IPS DF 4.7 (cell line): ENCODE measurements at regions not wholly inside any gene's neighbourhood (a gene's known extent, or its start where the extent isn't known, plus 50 kb on each side); places are given as distances from the start of the nearest gene placed in this dataset.
"Not testable (repeated sequence)": the region's sequence is repeated elsewhere in the genome, so short reads cannot be mapped to it uniquely, and the experiment has no call there.

Source experiments
- DNase-seq: peaks from one replicate; pipeline ENCODE4 v3.0.0-alpha.2; 2013; ENCODE audit warnings: low spot score; ENCODE audit errors: extremely low read depth

DNA sequence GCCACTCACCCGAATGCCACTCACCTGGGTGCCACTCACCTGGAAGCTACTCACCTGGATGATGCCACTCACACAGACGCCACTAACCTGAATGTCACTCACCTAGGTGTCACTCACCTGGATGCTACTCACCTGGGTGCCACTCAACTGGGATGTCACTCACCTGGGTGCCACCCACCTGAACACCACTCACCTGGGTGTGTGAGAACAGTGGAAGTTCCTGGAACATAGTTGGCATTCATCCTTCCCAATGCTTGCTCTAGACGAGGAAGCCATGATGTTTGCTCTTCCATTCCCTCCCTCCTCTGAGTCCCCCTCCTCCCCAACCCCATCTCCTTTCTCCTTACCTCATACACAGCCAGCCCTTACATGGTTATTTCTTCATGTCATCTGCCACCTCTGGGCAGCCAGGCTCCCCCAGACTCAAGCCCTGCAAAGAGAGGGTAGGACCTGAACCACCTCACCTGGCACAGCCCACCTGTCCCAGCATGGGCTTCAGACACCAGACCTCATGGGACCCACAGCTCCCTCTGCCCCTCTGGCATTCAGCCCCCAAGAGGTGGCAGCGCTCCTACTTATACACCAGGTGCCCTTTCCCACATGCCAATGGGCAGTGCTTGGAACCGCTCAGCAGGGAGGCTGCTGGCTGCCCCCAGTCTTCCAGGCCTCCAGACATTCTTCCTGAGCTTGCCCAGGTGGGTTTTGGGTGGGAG is 171.8 kb upstream of the FOXF1 start:
- no peak for DNase-seq

DNA sequence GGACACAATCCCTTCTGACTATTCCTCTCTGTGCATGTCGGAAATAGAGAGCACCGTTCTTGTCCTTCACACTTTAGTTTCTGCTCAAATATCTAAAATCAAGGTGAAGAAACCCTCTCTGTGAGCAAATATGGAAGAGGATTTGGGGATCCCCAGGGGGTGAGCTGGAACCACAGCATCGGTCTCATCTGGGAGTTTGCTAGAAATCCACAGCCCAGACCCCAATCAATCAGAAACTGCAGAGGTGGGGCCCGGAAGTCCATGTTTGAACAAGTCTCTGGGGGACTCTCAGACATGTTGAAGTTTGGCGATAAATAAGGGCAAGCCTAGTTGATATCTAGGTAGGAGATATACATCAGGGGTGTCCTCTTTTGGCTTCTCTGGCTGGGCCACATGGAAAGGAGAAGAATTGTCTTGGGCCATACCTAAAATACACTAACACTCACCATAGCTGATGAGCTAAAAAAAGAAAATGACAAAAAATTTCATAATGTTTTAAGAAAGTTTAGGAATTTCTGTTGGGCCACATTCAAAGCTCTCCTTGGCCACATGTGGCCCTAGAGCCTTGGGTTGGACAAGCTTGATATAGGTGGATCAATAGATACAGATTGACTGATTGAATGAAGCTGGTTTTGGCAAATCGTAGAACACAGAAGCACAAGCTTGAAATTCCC is 168.0 kb upstream of the FOXF1 start:
- no peak for DNase-seq

DNA sequence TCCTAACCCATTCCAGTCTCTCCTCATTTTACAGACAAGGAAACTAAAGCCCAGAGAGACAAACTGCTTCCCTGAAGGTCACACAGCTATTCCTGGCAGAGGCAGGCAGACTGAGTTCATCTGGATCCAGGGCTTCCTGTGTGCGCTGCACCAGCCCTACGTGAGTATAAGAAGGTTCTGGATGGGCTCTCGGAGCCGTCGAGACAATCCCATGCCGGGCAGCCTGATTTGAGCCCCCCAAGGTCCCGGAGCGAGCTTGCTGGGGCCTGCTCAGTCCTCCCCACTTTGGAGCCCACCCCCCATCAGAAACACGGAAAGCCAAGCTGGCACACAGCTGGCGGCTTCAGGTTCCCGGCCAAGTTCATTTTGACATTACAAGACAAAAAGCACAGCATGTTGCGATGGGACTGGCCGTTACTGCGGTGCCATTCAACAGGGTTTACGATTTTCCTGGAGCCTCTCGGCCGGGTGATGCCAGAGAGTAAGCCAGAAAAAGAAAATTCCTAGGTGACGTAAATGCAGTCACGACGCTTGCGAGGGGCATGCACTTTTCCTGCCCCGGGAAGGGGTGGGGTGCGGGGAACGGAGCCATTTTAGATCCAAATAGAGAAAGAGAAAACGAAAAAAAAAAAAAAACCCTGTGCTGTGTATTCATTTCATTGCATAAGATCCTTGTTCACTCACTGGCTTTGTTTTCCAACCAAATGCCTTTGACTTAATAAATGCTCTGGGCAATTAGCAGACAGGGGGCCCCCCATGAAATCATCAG is 167.1 kb upstream of the FOXF1 start:
- DNase-seq = no peak

DNA sequence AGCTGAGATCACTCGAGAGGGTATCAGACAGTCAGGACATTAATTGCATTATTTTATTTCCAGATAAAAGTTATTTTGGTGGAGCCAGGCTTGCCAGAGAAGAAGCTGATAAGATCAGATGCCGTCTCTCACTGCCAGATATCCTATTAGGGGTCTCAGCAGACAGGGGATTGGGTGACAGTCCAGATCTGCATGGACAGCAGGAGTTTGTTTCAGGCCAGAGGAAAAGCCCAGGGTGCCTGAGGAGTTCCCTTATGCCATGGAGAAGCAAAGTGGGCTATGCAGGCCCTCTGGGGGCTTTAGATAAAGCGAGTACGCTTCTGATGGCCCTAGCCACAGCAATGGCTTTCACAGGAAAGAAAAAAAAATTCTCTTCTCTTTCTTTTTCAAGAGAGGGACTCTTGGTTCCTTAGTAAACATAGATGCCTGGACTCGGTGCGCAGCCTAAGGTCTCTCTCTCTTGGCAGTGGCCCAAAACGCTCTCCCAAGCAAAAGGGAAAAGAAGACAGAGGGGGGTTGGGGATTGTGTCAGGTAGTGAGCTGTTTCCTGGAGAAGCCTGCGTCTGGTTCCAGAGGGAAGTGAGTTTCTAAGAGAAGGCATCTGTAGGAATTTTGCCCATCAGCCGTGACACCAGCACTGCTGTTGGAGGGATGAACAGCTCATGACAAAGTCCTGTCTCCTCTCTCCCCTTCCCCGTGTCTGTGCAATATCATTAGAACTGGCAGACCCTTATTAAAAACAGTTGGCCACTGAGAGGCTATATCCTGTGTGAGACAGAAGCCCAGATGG is 166.3 kb upstream of the FOXF1 start:
- no peak for DNase-seq

DNA sequence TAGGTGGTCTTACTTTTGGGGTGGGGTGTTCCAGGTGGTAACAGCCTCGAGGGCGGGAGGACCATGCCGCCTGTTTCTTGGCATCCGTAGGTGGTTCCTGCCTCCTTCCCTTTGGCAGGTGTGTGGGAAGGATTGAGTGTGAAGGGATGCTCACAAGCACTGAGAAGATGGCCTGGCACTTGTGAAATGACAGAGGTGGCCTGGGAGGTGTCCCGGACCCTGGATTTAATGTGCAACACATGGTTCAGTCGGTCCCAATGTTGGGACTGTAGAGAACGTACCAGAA is 165.8 kb upstream of the FOXF1 start:
- no peak for DNase-seq

DNA sequence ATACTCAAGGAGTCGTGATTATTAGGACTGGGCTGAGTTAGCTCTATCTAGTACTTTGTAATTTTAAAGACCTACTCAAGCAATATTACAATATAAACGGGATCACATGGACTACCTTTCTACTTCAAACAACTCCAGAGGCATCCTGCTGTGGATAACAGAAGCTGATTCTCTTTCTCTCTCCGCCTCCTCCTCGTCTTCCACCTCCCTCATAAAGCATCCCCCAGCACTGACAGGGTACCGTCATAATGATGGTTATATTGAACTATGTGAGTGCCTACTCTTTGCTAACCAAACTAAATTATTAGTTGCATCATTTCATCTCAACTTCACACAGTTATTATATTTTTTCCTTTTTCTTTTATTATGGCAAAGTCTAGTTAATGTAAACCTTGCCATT is 165.4 kb upstream of the FOXF1 start:
- no peak for DNase-seq

DNA sequence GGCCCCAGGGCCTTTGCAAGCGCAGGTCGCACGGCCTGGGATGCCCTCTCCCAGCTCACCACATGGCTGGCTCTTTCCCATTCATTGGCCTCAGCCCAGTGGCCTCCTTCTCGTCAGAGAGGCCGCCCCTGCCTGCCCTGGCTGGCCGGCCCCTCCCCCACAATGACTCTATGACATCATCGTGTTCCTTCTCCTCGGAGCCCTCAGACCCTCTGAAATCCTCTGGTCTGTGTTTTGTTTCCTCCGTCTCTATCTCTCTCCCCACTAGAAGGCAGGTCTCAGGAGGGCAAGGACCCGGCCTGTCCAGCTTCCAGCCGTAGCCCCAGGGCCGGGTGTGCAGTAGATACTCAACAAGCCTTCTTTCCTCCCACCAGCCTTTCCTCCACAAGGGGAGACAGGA is 164.8 kb upstream of the FOXF1 start:
- no peak for DNase-seq

DNA sequence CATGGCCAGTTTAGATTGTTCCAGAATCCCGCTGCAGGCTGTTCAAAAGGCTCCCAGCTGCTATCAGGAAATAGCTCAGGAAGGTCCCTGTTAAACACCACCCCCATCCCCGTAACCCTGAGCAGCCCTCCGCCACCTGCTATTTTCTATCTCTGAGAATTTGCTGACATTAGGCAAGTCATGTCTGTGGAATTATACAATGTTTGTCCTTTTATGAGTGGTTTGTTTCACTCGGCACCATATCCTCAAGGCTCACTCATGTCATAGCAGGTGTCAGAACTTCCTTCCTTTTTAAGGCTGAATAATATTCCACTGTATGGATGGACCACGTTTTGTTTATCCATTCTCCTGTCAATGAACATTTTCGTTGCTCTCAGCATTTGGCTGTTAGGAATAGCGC is 164.3 kb upstream of the FOXF1 start:
- no peak for DNase-seq

DNA sequence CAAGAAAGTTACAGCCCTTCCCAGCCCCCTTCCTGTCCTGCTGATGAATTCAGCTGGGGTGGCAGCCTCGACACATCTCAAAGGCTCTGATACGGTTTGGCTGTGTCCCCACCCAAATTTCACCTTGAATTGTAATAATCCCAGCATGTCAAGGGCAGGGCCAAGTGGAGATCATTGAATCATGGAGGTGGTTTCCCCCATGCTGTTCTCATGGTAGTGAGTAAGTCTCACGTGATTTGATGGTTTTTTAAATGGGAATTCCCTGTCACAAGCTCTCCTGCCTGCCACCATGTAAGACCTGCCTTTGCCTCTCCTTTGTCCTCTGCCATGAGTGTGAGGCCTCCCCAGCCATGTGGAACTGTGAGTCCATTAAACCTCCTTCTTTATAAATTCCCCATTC is 163.2 kb upstream of the FOXF1 start:
- no peak for DNase-seq

DNA sequence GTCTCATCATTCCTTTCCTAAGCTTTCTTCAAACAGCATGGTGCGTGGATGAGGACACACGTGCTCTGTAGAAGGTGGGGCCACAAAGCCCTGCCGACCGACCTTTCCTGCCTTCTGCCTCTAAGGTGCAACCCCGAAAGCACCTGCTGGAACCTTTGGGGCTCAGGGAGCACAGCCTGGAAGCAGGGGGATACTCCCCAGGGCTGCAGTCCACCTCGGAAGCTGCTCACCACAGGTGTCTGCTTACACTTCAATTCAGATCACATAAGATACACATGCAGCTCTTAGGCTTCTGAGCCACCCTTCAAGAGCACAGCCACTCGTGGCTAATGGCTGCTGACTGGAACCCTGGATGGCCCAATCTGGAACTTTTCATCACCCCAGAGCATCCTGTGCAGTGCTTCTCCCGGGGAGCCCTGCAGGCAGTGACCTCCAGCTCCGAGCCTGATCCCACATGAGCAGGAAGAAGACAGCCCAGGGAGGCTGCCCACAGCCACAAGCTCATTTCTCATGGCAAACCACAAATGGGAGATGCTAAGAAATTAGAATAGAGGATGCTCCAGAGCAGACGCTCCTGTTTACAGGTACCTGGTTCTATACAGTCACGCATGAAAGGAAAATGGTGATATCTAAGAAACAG is 162.3 kb upstream of the FOXF1 start:
- no peak for DNase-seq

DNA sequence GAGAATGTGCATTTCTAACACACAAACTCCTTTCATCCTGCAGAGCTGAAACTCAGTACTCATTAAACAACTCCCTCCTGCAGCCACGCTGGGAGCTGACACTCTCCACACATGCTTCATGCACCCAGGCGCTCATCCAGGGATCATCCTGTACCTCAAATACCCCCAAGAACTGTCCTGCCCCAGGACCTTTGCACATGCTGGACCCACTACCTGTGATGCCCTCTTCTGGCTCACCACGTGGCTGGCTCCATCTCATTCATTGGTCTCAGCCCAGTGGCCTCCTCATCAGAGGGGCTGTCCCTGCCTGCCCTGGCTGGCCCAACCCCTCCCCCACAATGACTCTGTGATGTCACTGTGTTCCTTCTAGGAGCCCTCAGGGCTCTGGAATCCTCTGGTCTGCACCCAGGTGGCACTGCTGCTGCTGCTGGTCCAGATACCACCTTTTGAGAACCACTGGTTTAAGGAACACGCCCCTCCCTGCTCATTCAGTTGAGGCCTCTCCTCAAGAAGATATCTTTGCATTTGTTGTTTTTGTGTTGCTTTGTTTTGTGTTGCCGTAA is 160.9 kb upstream of the FOXF1 start:
- DNase-seq = no peak

DNA sequence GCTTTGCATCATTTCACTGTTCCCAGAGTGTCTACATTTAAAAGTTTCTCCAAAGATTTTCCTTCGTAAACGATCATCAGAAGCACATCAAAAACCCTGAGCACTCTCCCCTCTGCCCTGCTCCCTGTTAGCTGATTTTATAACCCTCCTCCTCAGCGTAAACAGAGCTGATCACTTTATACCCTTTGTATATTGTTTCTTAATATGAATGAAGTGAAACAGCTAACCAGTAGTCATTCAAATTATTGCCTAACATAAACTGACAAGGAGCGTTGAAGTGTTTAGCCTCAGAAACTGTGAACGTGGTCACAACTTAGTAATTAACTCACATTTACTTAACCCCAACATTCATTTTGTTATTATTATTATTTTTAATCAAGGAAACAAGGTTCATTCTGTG is 160.0 kb upstream of the FOXF1 start:
- DNase-seq = no peak

DNA sequence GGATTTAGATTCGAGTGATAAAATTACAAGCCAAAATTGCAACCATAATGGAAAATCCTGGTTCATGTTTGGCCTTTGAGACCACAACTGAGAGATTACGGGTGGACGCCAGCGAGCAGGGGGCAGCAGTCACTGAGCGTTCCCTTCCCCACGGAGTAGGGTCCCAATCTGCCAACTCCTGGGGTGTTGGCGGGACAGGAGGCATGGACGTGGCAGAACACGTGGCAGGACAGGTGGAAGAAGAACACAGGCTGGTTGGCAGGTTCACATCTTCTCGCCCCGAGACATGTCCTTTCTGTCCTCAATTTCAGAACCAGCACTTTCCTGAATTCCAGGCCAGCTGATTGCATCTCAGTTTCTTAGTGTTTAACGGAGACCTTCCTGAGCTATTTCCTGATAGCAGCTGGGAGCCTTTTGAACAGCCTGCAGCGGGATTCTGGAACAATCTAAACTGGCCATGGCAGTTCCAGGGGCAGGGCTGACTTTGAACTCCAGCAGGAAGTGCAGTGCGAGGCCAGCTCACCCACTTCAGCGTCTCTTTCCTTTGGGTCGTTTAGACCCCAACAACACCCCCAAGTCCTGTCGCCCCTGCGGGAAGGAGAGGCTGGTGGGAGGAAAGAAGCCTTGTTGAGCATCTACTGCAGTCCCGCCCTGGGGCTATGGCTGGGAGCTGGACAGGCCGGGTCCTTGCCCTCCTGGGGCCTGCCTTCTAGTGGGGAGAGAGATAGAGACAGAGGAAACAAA is 159.1 kb upstream of the FOXF1 start:
- no peak for DNase-seq

DNA sequence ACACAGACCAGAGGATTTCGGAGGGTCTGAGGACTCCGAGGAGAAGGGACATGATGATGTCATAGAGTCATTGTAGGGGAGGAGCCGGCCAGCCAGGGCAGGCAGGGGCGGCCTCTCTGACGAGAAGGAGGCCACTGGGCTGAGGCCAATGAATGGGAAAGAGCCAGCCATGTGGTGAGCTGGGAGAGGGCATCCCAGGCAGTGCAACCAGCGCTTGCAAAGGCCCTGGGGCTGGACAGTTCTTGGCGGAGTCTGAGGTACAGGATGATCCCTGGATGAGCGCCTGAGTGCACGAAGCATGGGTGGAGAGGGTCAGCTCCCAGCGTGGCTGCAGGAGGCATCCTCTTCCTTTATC is 158.6 kb upstream of the FOXF1 start:
- not testable (repeated sequence) for DNase-seq

DNA sequence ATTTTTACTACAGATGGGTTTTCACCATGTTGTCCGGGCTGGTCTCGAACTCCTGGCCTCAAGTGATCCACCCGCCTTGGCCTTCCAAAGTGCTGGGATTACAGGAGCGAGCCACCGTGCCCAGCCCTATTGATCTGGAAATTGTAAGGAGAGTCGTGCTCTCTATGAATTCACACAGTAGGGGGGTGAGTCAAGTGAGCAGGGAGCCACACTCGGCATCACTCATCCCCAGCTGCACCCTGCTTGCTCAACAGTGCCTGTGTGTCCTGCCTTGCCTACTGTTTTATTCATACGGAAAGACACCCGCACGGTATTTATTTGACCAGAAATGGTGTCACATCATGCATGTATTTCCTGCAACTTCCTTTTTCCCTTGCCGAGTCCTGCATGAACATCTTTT is 157.2 kb upstream of the FOXF1 start:
- no peak for DNase-seq

DNA sequence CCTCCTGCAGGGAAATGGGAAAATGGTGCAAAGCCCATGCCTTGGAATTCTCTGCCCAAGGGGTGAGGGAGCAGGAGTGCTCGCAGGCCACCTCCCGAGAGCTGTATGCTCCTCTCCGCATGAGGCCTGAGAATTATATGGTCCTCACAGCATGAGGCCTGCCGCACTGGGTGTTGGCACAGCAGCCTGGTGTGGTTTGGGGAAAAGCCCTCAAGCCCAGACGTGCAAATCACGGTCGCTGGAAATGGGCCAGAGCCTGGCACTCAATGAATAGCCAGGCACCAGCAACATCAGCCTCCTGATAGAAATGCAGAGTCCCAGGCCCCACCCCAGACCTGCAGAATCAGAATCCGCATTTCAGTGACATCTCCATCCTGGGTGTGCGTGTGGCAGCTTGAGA is 156.4 kb upstream of the FOXF1 start:
- DNase-seq = no peak

DNA sequence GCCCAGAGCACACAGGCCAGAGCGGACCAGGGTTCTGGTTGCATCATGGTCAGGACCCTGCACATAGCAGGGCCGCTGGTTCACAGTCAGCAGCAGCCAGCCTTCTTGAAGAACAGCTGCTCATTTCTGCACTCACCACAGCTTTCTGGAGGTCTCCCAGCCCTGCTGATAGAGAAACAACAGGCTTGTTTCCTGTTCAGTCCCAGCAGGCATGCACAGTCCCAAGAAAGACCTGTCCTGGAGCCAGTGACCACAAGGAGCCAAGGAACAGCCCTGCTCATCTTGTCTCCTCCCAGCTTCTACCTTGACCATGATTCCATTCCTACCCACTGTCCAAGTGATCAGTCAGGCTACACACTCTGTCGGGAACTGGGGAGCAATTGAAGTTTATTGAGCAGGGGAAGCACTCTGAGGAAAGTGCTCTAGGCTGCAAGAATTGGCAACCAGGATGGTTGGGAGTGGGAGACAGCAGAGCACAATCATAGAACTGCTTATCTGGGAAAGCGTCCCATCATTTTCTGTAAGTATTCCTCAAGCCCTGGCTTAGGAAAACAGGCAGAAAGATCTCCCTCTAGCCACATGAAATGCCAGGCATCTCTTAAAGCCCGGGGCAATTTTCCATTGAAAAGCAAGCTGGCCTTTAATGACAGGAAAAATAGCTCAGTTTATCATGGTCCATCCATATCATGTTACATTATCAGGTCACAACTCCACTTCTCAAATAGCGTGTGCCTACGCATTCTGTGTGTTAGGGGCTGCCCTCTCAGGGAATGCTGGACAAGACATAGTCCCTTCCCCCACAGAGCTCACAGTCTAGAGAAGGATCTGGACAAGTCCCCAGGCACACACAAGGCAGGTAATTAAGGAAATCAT is 155.4 kb upstream of the FOXF1 start:
- no peak for DNase-seq

DNA sequence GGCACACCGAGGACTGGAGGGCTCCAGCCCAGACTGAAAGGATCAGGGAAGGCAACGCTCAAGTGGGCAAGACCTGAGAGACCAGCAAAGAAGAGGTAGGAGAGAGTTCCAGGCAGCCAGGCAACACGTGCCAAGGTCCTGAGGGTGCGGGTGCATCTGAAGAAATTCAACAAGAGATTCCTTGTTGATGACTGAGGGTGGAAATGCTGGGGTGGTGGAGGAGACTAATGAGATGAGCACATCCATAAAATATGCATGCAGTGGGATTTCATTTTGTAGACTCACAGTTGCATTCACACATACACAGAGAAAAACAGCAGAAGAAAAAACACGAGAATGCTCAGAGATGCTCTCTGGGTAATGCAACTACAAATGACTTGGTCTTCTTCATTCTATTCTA is 154.8 kb upstream of the FOXF1 start:
- DNase-seq = no peak

DNA sequence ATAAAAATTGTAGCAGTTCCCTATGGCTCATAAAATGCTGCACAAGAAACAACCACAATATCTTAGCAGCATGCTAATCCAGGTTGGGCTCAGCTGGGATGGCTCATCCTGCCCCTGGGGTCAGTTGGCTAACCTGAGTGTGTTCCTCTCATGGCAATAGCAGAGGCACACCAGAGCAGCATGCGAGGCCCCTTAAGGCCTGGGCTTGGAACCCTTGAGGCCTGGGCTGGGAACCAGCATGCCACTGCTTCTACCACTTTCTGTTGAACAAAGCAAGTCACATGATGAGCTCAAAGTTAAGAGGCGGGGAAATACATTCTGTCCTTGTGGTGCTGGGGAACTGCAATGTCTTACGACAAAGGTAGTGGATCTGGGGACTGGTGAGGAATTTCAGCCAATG is 154.4 kb upstream of the FOXF1 start:
- DNase-seq = no peak

DNA sequence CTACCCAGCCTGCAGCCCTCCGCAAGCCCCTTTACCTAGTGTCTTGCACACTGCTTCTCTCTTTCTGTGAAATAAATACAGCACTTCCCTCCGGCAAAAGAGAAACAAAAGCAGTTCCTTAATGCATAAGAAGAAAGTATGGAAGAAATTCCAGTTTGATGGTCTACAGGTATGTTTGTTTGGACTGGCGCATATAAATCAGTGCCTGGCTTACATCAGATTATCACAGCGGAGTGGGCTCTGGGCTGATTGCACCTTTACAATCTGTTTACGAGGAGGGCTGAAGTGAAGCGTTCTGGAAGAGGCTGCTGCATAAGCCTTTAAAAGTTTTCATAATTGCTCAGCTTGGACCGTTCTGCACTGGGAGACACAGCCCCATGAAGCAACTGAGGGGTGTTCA is 153.5 kb upstream of the FOXF1 start:
- DNase-seq = no peak
